Mesothelial cell of epicardium (in vitro differentiated cells): ENCODE measurements at regions not wholly inside any gene's neighbourhood (a gene's known extent, or its start where the extent isn't known, plus 50 kb on each side); places are given as distances from the start of the nearest gene placed in this dataset.
"Not testable (repeated sequence)": the region's sequence is repeated elsewhere in the genome, so short reads cannot be mapped to it uniquely, and the experiment has no call there.

Experiments used
- DNase-seq, 2 experiments: peaks; one replicate each; pipeline ENCODE4 v3.0.0; 2021; ENCODE audit warnings: low spot score in 2 of 2; ENCODE audit not compliant: unreplicated experiment in 2 of 2
- H3K27ac Mint-ChIP-seq: 2 replicates; pipeline ENCODE4 v1.8.0; 2021; ENCODE audit warnings: mixed read lengths
- H3K27me3 Mint-ChIP-seq: 2 replicates; pipeline ENCODE4 v1.8.0; 2021; ENCODE audit warnings: low read depth, mixed read lengths
- H3K36me3 Mint-ChIP-seq: 2 replicates; pipeline ENCODE4 v1.8.0; 2021; ENCODE audit warnings: mixed read lengths
- H3K4me1 Mint-ChIP-seq: 2 replicates; pipeline ENCODE4 v1.8.0; 2021; ENCODE audit warnings: mixed read lengths
- H3K4me3 Mint-ChIP-seq: 2 replicates; pipeline ENCODE4 v1.8.0; 2021; ENCODE audit warnings: mild to moderate bottlenecking, moderate library complexity, mixed read lengths
- H3K9me3 Mint-ChIP-seq: 2 replicates; pipeline ENCODE4 v1.8.0; 2021; ENCODE audit warnings: mixed read lengths
- CTCF ChIP-seq: fragments of 200-600 bp; sonication (generic); IDR thresholded peaks from one replicate; pipeline ENCODE4 v1.5.0; 2021; ENCODE audit warnings: antibody characterized with exemption; ENCODE audit not compliant: unreplicated experiment

GRCh38 chr18:41069167-41069566 is 885.9 kb upstream of the PIK3C3 start:
- Mint-ChIP-seq H3K4me3 (no peak overlapping the region), H3K27me3 (no peaks in the 10 kb centered on the region), H3K27ac (no peak overlapping the region), H3K4me1 (peaks cover 18% of the 10 kb centered on the region), H3K36me3 (no peaks in the 10 kb centered on the region), H3K9me3 (no peaks in the 10 kb centered on the region)
- no peak for DNase-seq
- TF ChIP-seq CTCF = no peak

GRCh38 chr18:41064916-41065315 is 890.1 kb upstream of the PIK3C3 start:
- no peak for DNase-seq
- H3K36me3 Mint-ChIP-seq = no peaks in the 10 kb centered on the region
- H3K27ac Mint-ChIP-seq = no peak overlapping the region
- peaks cover 4% of the 10 kb centered on the region for H3K4me1 Mint-ChIP-seq
- TF ChIP-seq CTCF = no peak
- no peaks in the 10 kb centered on the region for H3K9me3 Mint-ChIP-seq
- no peak overlapping the region for H3K4me3 Mint-ChIP-seq
- peaks cover 3% of the 10 kb centered on the region for H3K27me3 Mint-ChIP-seq

GRCh38 chr18:41060967-41061366 is 894.1 kb upstream of the PIK3C3 start:
- no peaks in the 10 kb centered on the region for H3K9me3 Mint-ChIP-seq
- H3K36me3 Mint-ChIP-seq = no peaks in the 10 kb centered on the region
- no peak for TF ChIP-seq CTCF
- H3K27me3 Mint-ChIP-seq = peaks cover 3% of the 10 kb centered on the region
- DNase-seq = no peak
- H3K4me3 Mint-ChIP-seq = no peak overlapping the region
- peaks cover 14% of the 10 kb centered on the region for H3K4me1 Mint-ChIP-seq
- no peak overlapping the region for H3K27ac Mint-ChIP-seq

- H3K4me1 Mint-ChIP-seq = peaks cover 14% of the 10 kb centered on the region
- H3K36me3 Mint-ChIP-seq = no peaks in the 10 kb centered on the region
- no peak for TF ChIP-seq CTCF
- peaks cover 3% of the 10 kb centered on the region for H3K27me3 Mint-ChIP-seq
- no peak for DNase-seq
- H3K9me3 Mint-ChIP-seq = no peaks in the 10 kb centered on the region
- peak overlapping the region; percentile 61 for H3K27ac Mint-ChIP-seq
- H3K4me3 Mint-ChIP-seq = no peak overlapping the region
Measured at GRCh38 chr18:41059126-41059415, 896.0 kb upstream of the PIK3C3 start.

GRCh38 chr18:41058351-41059125 is 896.5 kb upstream of the PIK3C3 start:
- Mint-ChIP-seq H3K4me3 (no peak overlapping the region), H3K9me3 (peaks cover 4% of the 10 kb centered on the region), H3K36me3 (no peaks in the 10 kb centered on the region), H3K27ac (peak overlapping the region; percentile 61), H3K4me1 (peaks cover 14% of the 10 kb centered on the region), H3K27me3 (peaks cover 3% of the 10 kb centered on the region)
- no peak for DNase-seq
- TF ChIP-seq CTCF = no peak

- Mint-ChIP-seq H3K27ac (no peak overlapping the region), H3K4me1 (peaks cover 1% of the 10 kb centered on the region), H3K4me3 (no peak overlapping the region), H3K36me3 (no peaks in the 10 kb centered on the region), H3K27me3 (no peaks in the 10 kb centered on the region), H3K9me3 (peaks cover 6% of the 10 kb centered on the region)
- TF ChIP-seq CTCF = no peak
- no peak for DNase-seq
Measured at GRCh38 chr18:41052625-41053024, 902.4 kb upstream of the PIK3C3 start.

GRCh38 chr18:41046250-41046649 is 908.8 kb upstream of the PIK3C3 start:
- H3K4me3 Mint-ChIP-seq, H3K4me1 Mint-ChIP-seq, H3K9me3 Mint-ChIP-seq, H3K36me3 Mint-ChIP-seq, DNase-seq, H3K27ac Mint-ChIP-seq, H3K27me3 Mint-ChIP-seq: not testable (repeated sequence)
